ENCODE measurements at regions not wholly inside any gene's neighbourhood (a gene's known extent, or its start where the extent isn't known, plus 50 kb on each side); places are given as distances from the start of the nearest gene placed in this dataset.

GRCh38 chr1:189682591-189682990 lies 795.1 kb downstream of the BRINP3 start:
- no peaks in the 10 kb centered on the region for H3K4me1 ChIP-seq (ENCODE audit: control insufficient read depth, low read depth, low read length)
- no CpG with 5 or more reads among the region's 3 CpGs for WGBS (ENCODE audit: extremely low coverage, insufficient coverage, low lambda C conversion rate)

GRCh38 chr1:189686288-189686687 lies 791.4 kb downstream of the BRINP3 start:
- no peak overlapping the region for H3K23ac ChIP-seq (ENCODE audit: low read length)
- no peak overlapping the region for H3K9ac ChIP-seq (ENCODE audit: low read length)
- H3K4me3 ChIP-seq (ENCODE audit: low read length) = no peak overlapping the region
- H4K8ac ChIP-seq (ENCODE audit: low read depth, low read length) = no peak overlapping the region
- no peak overlapping the region for H3K27ac ChIP-seq (ENCODE audit: low read depth, low read length)
- no peak overlapping the region for H3K4ac ChIP-seq (ENCODE audit: low read depth, low read length)
- H2BK15ac ChIP-seq (replicated peaks; ENCODE audit: low read depth) = no peak overlapping the region
- no peak overlapping the region for H3K56ac ChIP-seq (ENCODE audit: low read length)
- H3K18ac ChIP-seq (ENCODE audit: low read length) = no peak overlapping the region
- H2BK5ac ChIP-seq (ENCODE audit: low read length) = no peak overlapping the region
- WGBS (ENCODE audit: extremely low coverage, insufficient coverage, low lambda C conversion rate) = no CpG with 5 or more reads among the region's 1 CpG
- no peaks in the 10 kb centered on the region for H3K79me1 ChIP-seq (ENCODE audit: low read length)
- no peak overlapping the region for H2AK5ac ChIP-seq (ENCODE audit: low read length)
- no peaks in the 10 kb centered on the region for H3K36me3 ChIP-seq (ENCODE audit: control insufficient read depth, insufficient read depth, low read length)
- H3K4me1 ChIP-seq (ENCODE audit: control insufficient read depth, low read depth, low read length) = no peaks in the 10 kb centered on the region
- no peak for DNase-seq
- no peak overlapping the region for H3K4me2 ChIP-seq (ENCODE audit: low read length)
- no peak overlapping the region for H4K5ac ChIP-seq (ENCODE audit: low read length)
- H2BK120ac ChIP-seq (ENCODE audit: low read depth, low read length) = no peak overlapping the region
- no peaks in the 10 kb centered on the region for H3K27me3 ChIP-seq (ENCODE audit: insufficient read depth, low read length, poor library complexity)
- H3K79me2 ChIP-seq (ENCODE audit: control insufficient read depth, insufficient read depth, low read length) = no peaks in the 10 kb centered on the region

More at GRCh38 chr1:189682591-189682990, 795.1 kb downstream of the BRINP3 start:
- Histone ChIP-seq H2BK5ac (ENCODE audit: low read length) (no peak overlapping the region), H3K4me3 (ENCODE audit: low read length) (no peak overlapping the region), H3K4ac (ENCODE audit: low read depth, low read length) (no peak overlapping the region), H3K79me1 (ENCODE audit: low read length) (no peaks in the 10 kb centered on the region), H3K79me2 (ENCODE audit: control insufficient read depth, insufficient read depth, low read length) (no peaks in the 10 kb centered on the region), H4K8ac (ENCODE audit: low read depth, low read length) (no peak overlapping the region), H3K36me3 (ENCODE audit: control insufficient read depth, insufficient read depth, low read length) (no peaks in the 10 kb centered on the region), H4K5ac (ENCODE audit: low read length) (no peak overlapping the region), H2BK15ac (replicated peaks; ENCODE audit: low read depth) (no peak overlapping the region), H3K27ac (ENCODE audit: low read depth, low read length) (no peak overlapping the region), H3K4me2 (ENCODE audit: low read length) (no peak overlapping the region), H2BK120ac (ENCODE audit: low read depth, low read length) (no peak overlapping the region), H3K9ac (ENCODE audit: low read length) (no peak overlapping the region), H3K18ac (ENCODE audit: low read length) (no peak overlapping the region), H3K27me3 (ENCODE audit: insufficient read depth, low read length, poor library complexity) (no peaks in the 10 kb centered on the region), H3K23ac (ENCODE audit: low read length) (no peak overlapping the region), H2AK5ac (ENCODE audit: low read length) (no peak overlapping the region), H3K56ac (ENCODE audit: low read length) (no peak overlapping the region)
- DNase-seq = no peak

GRCh38 chr1:189693140-189693539 lies 784.5 kb downstream of the BRINP3 start:
- H4K8ac ChIP-seq (ENCODE audit: low read depth, low read length) = no peak overlapping the region
- H3K4me1 ChIP-seq (ENCODE audit: control insufficient read depth, low read depth, low read length) = no peaks in the 10 kb centered on the region
- H2BK15ac ChIP-seq (replicated peaks; ENCODE audit: low read depth) = no peak overlapping the region
- H3K27me3 ChIP-seq (ENCODE audit: insufficient read depth, low read length, poor library complexity) = no peaks in the 10 kb centered on the region
- H3K9ac ChIP-seq (ENCODE audit: low read length) = no peak overlapping the region
- H3K23ac ChIP-seq (ENCODE audit: low read length) = no peak overlapping the region
- H3K18ac ChIP-seq (ENCODE audit: low read length) = no peak overlapping the region
- no peak overlapping the region for H3K4me3 ChIP-seq (ENCODE audit: low read length)
- no peak overlapping the region for H2BK120ac ChIP-seq (ENCODE audit: low read depth, low read length)
- H2AK5ac ChIP-seq (ENCODE audit: low read length) = no peak overlapping the region
- no peaks in the 10 kb centered on the region for H3K36me3 ChIP-seq (ENCODE audit: control insufficient read depth, insufficient read depth, low read length)
- no peak overlapping the region for H3K4ac ChIP-seq (ENCODE audit: low read depth, low read length)
- no peak overlapping the region for H3K56ac ChIP-seq (ENCODE audit: low read length)
- no CpG with 5 or more reads among the region's 2 CpGs for WGBS (ENCODE audit: extremely low coverage, insufficient coverage, low lambda C conversion rate)
- no peak overlapping the region for H4K5ac ChIP-seq (ENCODE audit: low read length)
- no peak overlapping the region for H2BK5ac ChIP-seq (ENCODE audit: low read length)
- no peaks in the 10 kb centered on the region for H3K79me2 ChIP-seq (ENCODE audit: control insufficient read depth, insufficient read depth, low read length)
- H3K79me1 ChIP-seq (ENCODE audit: low read length) = no peaks in the 10 kb centered on the region
- H3K27ac ChIP-seq (ENCODE audit: low read depth, low read length) = no peak overlapping the region
- no peak overlapping the region for H3K4me2 ChIP-seq (ENCODE audit: low read length)
- DNase-seq = peak; percentile 46

- no peak overlapping the region for H4K5ac ChIP-seq (ENCODE audit: low read length)
- no peaks in the 10 kb centered on the region for H3K4me1 ChIP-seq (ENCODE audit: control insufficient read depth, low read depth, low read length)
- no peak overlapping the region for H4K8ac ChIP-seq (ENCODE audit: low read depth, low read length)
- H3K23ac ChIP-seq (ENCODE audit: low read length) = no peak overlapping the region
- H3K18ac ChIP-seq (ENCODE audit: low read length) = no peak overlapping the region
- H3K4me2 ChIP-seq (ENCODE audit: low read length) = no peak overlapping the region
- DNase-seq = no peak
- H3K9ac ChIP-seq (ENCODE audit: low read length) = no peak overlapping the region
- H3K36me3 ChIP-seq (ENCODE audit: control insufficient read depth, insufficient read depth, low read length) = no peaks in the 10 kb centered on the region
- H2BK15ac ChIP-seq (replicated peaks; ENCODE audit: low read depth) = no peak overlapping the region
- no peak overlapping the region for H2AK5ac ChIP-seq (ENCODE audit: low read length)
- H2BK120ac ChIP-seq (ENCODE audit: low read depth, low read length) = no peak overlapping the region
- no peaks in the 10 kb centered on the region for H3K79me2 ChIP-seq (ENCODE audit: control insufficient read depth, insufficient read depth, low read length)
- no peaks in the 10 kb centered on the region for H3K27me3 ChIP-seq (ENCODE audit: insufficient read depth, low read length, poor library complexity)
- no peak overlapping the region for H3K4ac ChIP-seq (ENCODE audit: low read depth, low read length)
- H3K56ac ChIP-seq (ENCODE audit: low read length) = no peak overlapping the region
- H2BK5ac ChIP-seq (ENCODE audit: low read length) = no peak overlapping the region
- WGBS (ENCODE audit: extremely low coverage, insufficient coverage, low lambda C conversion rate) = no CpG with 5 or more reads among the region's 19 CpGs
- H3K4me3 ChIP-seq (ENCODE audit: low read length) = no peak overlapping the region
- H3K27ac ChIP-seq (ENCODE audit: low read depth, low read length) = no peak overlapping the region
- H3K79me1 ChIP-seq (ENCODE audit: low read length) = no peaks in the 10 kb centered on the region
Observed at GRCh38 chr1:189696297-189696696, 781.4 kb downstream of the BRINP3 start.

GRCh38 chr1:189697113-189697512 lies 780.6 kb downstream of the BRINP3 start:
- Histone ChIP-seq H4K5ac (ENCODE audit: low read length) (no peak overlapping the region), H3K18ac (ENCODE audit: low read length) (no peak overlapping the region), H3K4me3 (ENCODE audit: low read length) (no peak overlapping the region), H3K27me3 (ENCODE audit: insufficient read depth, low read length, poor library complexity) (no peaks in the 10 kb centered on the region), H3K56ac (ENCODE audit: low read length) (no peak overlapping the region), H3K9ac (ENCODE audit: low read length) (no peak overlapping the region), H3K27ac (ENCODE audit: low read depth, low read length) (no peak overlapping the region), H2BK15ac (replicated peaks; ENCODE audit: low read depth) (no peak overlapping the region), H3K23ac (ENCODE audit: low read length) (no peak overlapping the region), H2BK120ac (ENCODE audit: low read depth, low read length) (no peak overlapping the region), H3K4me1 (ENCODE audit: control insufficient read depth, low read depth, low read length) (no peaks in the 10 kb centered on the region), H3K4ac (ENCODE audit: low read depth, low read length) (no peak overlapping the region), H2BK5ac (ENCODE audit: low read length) (no peak overlapping the region), H3K79me2 (ENCODE audit: control insufficient read depth, insufficient read depth, low read length) (no peaks in the 10 kb centered on the region), H2AK5ac (ENCODE audit: low read length) (no peak overlapping the region), H3K4me2 (ENCODE audit: low read length) (no peak overlapping the region), H3K36me3 (ENCODE audit: control insufficient read depth, insufficient read depth, low read length) (no peaks in the 10 kb centered on the region), H4K8ac (ENCODE audit: low read depth, low read length) (no peak overlapping the region), H3K79me1 (ENCODE audit: low read length) (no peaks in the 10 kb centered on the region)
- WGBS (ENCODE audit: extremely low coverage, insufficient coverage, low lambda C conversion rate) = no CpG with 5 or more reads among the region's 22 CpGs
- no peak for DNase-seq

GRCh38 chr1:189701606-189702005 lies 776.1 kb downstream of the BRINP3 start:
- no peak overlapping the region for H2BK5ac ChIP-seq (ENCODE audit: low read length)
- no peak for DNase-seq
- H3K27me3 ChIP-seq (ENCODE audit: insufficient read depth, low read length, poor library complexity) = no peaks in the 10 kb centered on the region
- H3K79me1 ChIP-seq (ENCODE audit: low read length) = no peaks in the 10 kb centered on the region
- no peak overlapping the region for H2BK120ac ChIP-seq (ENCODE audit: low read depth, low read length)
- H3K4ac ChIP-seq (ENCODE audit: low read depth, low read length) = no peak overlapping the region
- H3K36me3 ChIP-seq (ENCODE audit: control insufficient read depth, insufficient read depth, low read length) = no peaks in the 10 kb centered on the region
- WGBS (ENCODE audit: extremely low coverage, insufficient coverage, low lambda C conversion rate) = no CpG with 5 or more reads among the region's 3 CpGs
- no peak overlapping the region for H3K9ac ChIP-seq (ENCODE audit: low read length)
- no peak overlapping the region for H4K8ac ChIP-seq (ENCODE audit: low read depth, low read length)
- H3K23ac ChIP-seq (ENCODE audit: low read length) = no peak overlapping the region
- H2AK5ac ChIP-seq (ENCODE audit: low read length) = no peak overlapping the region
- no peak overlapping the region for H3K4me3 ChIP-seq (ENCODE audit: low read length)
- no peaks in the 10 kb centered on the region for H3K79me2 ChIP-seq (ENCODE audit: control insufficient read depth, insufficient read depth, low read length)
- no peak overlapping the region for H2BK15ac ChIP-seq (replicated peaks; ENCODE audit: low read depth)
- no peaks in the 10 kb centered on the region for H3K4me1 ChIP-seq (ENCODE audit: control insufficient read depth, low read depth, low read length)
- H4K5ac ChIP-seq (ENCODE audit: low read length) = no peak overlapping the region
- no peak overlapping the region for H3K27ac ChIP-seq (ENCODE audit: low read depth, low read length)
- H3K4me2 ChIP-seq (ENCODE audit: low read length) = no peak overlapping the region
- no peak overlapping the region for H3K18ac ChIP-seq (ENCODE audit: low read length)
- no peak overlapping the region for H3K56ac ChIP-seq (ENCODE audit: low read length)
